ENCODE measurements at regions not wholly inside any gene's neighbourhood (a gene's known extent, or its start where the extent isn't known, plus 50 kb on each side); places are given as distances from the start of the nearest gene placed in this dataset.

GRCh38 chr5:56494300-56494731 is 261.2 kb upstream of the ANKRD55 start:
- TF ChIP-seq CTCF (IDR thresholded peaks at IDR 0.05), result no peak
- TF ChIP-seq CHD2 (IDR thresholded peaks at IDR 0.05; ENCODE audit: low read length, partially characterized antibody), result no peak
- TF ChIP-seq ZBTB33 (IDR thresholded peaks at IDR 0.05; ENCODE audit: borderline replicate concordance, low read depth), result no peak
- no peak for TF ChIP-seq TCF12 (IDR thresholded peaks at IDR 0.05)
- TF ChIP-seq IRF3 (IDR thresholded peaks at IDR 0.05; ENCODE audit: low read depth, low read length), result no peak
- no peak for TF ChIP-seq MXI1 (IDR thresholded peaks at IDR 0.05; ENCODE audit: low read depth, low read length)
- no peak for TF ChIP-seq POLR2AphosphoS5 (IDR thresholded peaks at IDR 0.05; ENCODE audit: low read depth, low read length)
- TF ChIP-seq TAF1 (IDR thresholded peaks at IDR 0.05; ENCODE audit: borderline replicate concordance, low read depth, low read length), result no peak
- TF ChIP-seq EP300 (IDR thresholded peaks at IDR 0.05; ENCODE audit: borderline replicate concordance in 1 of 2, low read depth in 1 of 2, low read length in 1 of 2), result no peak
- TF ChIP-seq PBX3 (IDR thresholded peaks at IDR 0.05), result no peak
- no peak for TF ChIP-seq EZH2phosphoT487 (IDR thresholded peaks at IDR 0.05; ENCODE audit: borderline replicate concordance, low read depth)
- no peak for TF ChIP-seq SIN3A (IDR thresholded peaks at IDR 0.05; ENCODE audit: borderline replicate concordance, low read depth, low read length)
- no peak for TF ChIP-seq FOXJ3 (CRISPR knock-in tag; IDR thresholded peaks at IDR 0.05)
